NT2/D1 (cell line): ENCODE measurements at regions not wholly inside any gene's neighbourhood (a gene's known extent, or its start where the extent isn't known, plus 50 kb on each side); places are given as distances from the start of the nearest gene placed in this dataset.

ENCODE experiments used
- SUZ12 ChIP-seq: IDR thresholded peaks from 2 replicates; pipeline ENCODE4 v1.6.1; 2011; ENCODE audit not compliant: insufficient read length, insufficient read depth; ENCODE audit errors: extremely low read depth
- YY1 ChIP-seq: IDR thresholded peaks from 2 replicates; pipeline ENCODE4 v1.6.1; 2011; ENCODE audit not compliant: insufficient read length, insufficient read depth
- ZNF274 ChIP-seq: IDR thresholded peaks from 2 replicates; pipeline ENCODE4 v1.6.1; 2011; ENCODE audit warnings: mild to moderate bottlenecking, low read depth, low read length

GRCh38 chr6:26305641-26305969 is 59.4 kb upstream of the BTN3A2 start:
- TF ChIP-seq SUZ12 (no peak), ZNF274 (no peak), YY1 (no peak)
